22Rv1 (cell line): ENCODE measurements at regions not wholly inside any gene's neighbourhood (a gene's known extent, or its start where the extent isn't known, plus 50 kb on each side); places are given as distances from the start of the nearest gene placed in this dataset.
"Not testable (repeated sequence)": the region's sequence is repeated elsewhere in the genome, so short reads cannot be mapped to it uniquely, and the experiment has no call there.

Experiments
- CTCF ChIP-seq: fragments of 450-650 bp; IDR thresholded peaks from 2 replicates; pipeline ENCODE4 v1.5.1; 2017; ENCODE audit warnings: mild to moderate bottlenecking
- ZFX ChIP-seq: fragments of 450-650 bp; IDR thresholded peaks from 2 replicates; pipeline ENCODE4 v1.6.1; 2017; ENCODE audit warnings: antibody characterized with exemption, borderline replicate concordance

GRCh38 chr4:66270356-66270755 lies 600.1 kb upstream of the EPHA5 start:
- not testable (repeated sequence) for TF ChIP-seq CTCF, ZFX
